Lower leg skin (tissue), 3 donors: ENCODE measurements at regions not wholly inside any gene's neighbourhood (a gene's known extent, or its start where the extent isn't known, plus 50 kb on each side); places are given as distances from the start of the nearest gene placed in this dataset.

Source experiments
- POLR2A ChIP-seq, 2 donors: fragments of 450-650 bp; IDR thresholded peaks; one replicate each; pipeline ENCODE4 v1.6.1; 2016 to 2017; ENCODE audit warnings: antibody characterized with exemption in 2 of 2, mild to moderate bottlenecking in 1 of 2, moderate library complexity in 1 of 2
- TF ChIP-seq, protein P1 (sequence below), 3 donors: fragments of 450-650 bp; IDR thresholded peaks; one replicate each; pipeline ENCODE4 v1.5.1; 2016; ENCODE audit warnings: antibody characterized with exemption in 3 of 3, mild to moderate bottlenecking in 3 of 3, moderate library complexity in 2 of 3

- no peak for TF ChIP-seq POLR2A (IDR thresholded peaks at IDR 0.05)
- TF ChIP-seq, protein P1, sequence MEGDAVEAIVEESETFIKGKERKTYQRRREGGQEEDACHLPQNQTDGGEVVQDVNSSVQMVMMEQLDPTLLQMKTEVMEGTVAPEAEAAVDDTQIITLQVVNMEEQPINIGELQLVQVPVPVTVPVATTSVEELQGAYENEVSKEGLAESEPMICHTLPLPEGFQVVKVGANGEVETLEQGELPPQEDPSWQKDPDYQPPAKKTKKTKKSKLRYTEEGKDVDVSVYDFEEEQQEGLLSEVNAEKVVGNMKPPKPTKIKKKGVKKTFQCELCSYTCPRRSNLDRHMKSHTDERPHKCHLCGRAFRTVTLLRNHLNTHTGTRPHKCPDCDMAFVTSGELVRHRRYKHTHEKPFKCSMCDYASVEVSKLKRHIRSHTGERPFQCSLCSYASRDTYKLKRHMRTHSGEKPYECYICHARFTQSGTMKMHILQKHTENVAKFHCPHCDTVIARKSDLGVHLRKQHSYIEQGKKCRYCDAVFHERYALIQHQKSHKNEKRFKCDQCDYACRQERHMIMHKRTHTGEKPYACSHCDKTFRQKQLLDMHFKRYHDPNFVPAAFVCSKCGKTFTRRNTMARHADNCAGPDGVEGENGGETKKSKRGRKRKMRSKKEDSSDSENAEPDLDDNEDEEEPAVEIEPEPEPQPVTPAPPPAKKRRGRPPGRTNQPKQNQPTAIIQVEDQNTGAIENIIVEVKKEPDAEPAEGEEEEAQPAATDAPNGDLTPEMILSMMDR (IDR thresholded peaks at IDR 0.05), result no peak
Observed at GRCh38 chr6:68144667-68145066, 490.4 kb upstream of the ADGRB3 start.
